T47D (cell line): ENCODE measurements at regions not wholly inside any gene's neighbourhood (a gene's known extent, or its start where the extent isn't known, plus 50 kb on each side); places are given as distances from the start of the nearest gene placed in this dataset.
"Not testable (repeated sequence)": the region's sequence is repeated elsewhere in the genome, so short reads cannot be mapped to it uniquely, and the experiment has no call there.

ENCODE experiments used
- DNase-seq, 2 experiments: peaks; one replicate each; pipeline versions ENCODE4 v3.0.0 to v3.0.0-alpha.2; 2011 to 2012; ENCODE audit warnings: low read depth in 1 of 2, low spot score in 1 of 2
- JUND ChIP-seq: IDR thresholded peaks from 2 replicates; pipeline ENCODE4 v1.6.1; 2012; ENCODE audit warnings: low read depth
- in situ Hi-C: cut with HindIII; loops from 2 replicates; pipeline ENCODE4 v1.10.0; 2016; ENCODE audit warnings: low sequenced_read_pairs, low pct_unique_long_range_greater_than_20kb

GRCh38 chr4:169861593-169861992 lies 103.8 kb upstream of the HPF1 start:
- in situ Hi-C loops = no loop called here
- DNase-seq = no peak
- TF ChIP-seq JUND = no peak

GRCh38 chr4:169859366-169860216 lies 101.8 kb upstream of the HPF1 start:
- in situ Hi-C loops = no loop called here
- no peak for DNase-seq
- TF ChIP-seq JUND = no peak

GRCh38 chr4:169854090-169854489 lies 96.3 kb upstream of the HPF1 start:
- in situ Hi-C loops = no loop called here
- DNase-seq = peak in 1 of 2 experiments; percentile 50
- TF ChIP-seq JUND = no peak

- no peak for TF ChIP-seq JUND
- no peak for DNase-seq
- in situ Hi-C loops = no loop called here
These were observed 94.7 kb upstream of the HPF1 start for GRCh38 chr4:169852481-169852880.

- TF ChIP-seq JUND = no peak
- in situ Hi-C loops = no loop called here
- DNase-seq = no peak
These were observed 94.0 kb upstream of the HPF1 start for GRCh38 chr4:169851750-169852149.

DNA sequence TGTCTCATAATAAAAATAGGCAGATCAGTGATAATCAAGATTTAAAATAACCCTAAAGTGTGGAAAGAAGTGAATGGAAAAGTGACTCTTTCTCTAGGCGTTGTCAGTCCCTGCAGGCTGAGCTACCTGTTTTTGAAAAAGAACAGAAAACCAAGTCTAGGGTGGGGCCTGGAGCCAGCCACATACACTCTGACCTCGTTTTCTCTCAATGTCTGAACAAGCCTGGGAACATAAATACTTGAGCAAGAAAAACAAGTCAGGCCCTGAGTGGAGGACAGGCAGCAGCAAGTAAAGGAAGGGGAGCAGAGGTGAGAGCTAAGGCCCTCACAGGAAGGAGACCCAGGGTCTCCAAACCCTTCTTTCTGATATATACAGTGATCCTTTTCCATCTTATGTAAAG lies 91.7 kb upstream of the HPF1 start:
- in situ Hi-C loops = no loop called here
- no peak for TF ChIP-seq JUND
- DNase-seq = no peak

DNA sequence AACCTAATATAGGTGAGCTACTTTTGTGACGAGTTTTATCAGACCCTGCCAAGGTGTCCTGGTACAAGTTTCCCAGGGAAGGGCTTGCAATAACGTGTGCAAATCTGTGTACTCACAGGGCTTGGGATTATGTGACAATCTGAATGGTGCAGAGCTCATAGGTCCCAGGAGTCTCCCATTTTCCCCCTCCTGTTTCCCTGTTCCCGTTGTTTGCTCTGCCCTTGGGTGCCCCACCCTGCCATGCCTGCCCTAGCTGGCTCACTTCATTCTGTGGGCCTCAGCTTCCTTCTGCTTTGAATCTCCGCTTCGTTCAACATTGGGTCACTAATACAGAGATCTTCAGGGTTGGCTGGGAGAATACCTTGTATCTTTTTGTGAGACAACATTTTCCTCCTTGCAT lies 90.3 kb upstream of the HPF1 start:
- DNase-seq = no peak
- TF ChIP-seq JUND = no peak
- in situ Hi-C loops = no loop called here

DNA sequence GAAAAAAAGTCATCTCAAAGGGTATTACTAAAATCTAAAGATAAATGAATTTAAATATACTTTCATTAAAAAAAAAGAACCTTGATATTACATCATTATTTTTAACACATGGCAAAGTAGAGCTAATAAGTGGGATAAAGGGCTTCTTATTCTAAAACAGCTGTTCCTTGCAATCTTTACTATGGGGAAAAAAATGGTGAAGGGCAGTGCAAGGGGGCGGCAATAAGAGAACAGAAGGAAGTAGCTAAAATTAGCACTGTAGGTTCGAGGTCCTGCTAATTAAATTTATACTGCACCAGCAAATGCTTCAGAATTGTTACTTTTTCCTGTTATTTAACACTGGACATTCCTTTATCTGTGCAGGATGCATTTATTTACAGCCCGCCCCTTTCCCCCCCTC lies 89.4 kb upstream of the HPF1 start:
- in situ Hi-C loops = no loop called here
- TF ChIP-seq JUND = no peak
- no peak for DNase-seq

GRCh38 chr4:169846396-169846795 lies 88.7 kb upstream of the HPF1 start:
- TF ChIP-seq JUND = no peak
- DNase-seq = no peak
- in situ Hi-C loops = no loop called here

- in situ Hi-C loops = no loop called here
- DNase-seq = no peak
- no peak for TF ChIP-seq JUND
These were observed 84.0 kb upstream of the HPF1 start for GRCh38 chr4:169841776-169842175.

GRCh38 chr4:169840554-169840953 lies 82.8 kb upstream of the HPF1 start:
- TF ChIP-seq JUND = no peak
- in situ Hi-C loops = no loop called here
- no peak for DNase-seq

- DNase-seq, in situ Hi-C loops: not testable (repeated sequence)
These were observed 70.6 kb upstream of the HPF1 start for GRCh38 chr4:169828329-169828728.

- DNase-seq = no peak
- TF ChIP-seq JUND = no peak
- in situ Hi-C loops = no loop called here
These were observed 69.0 kb upstream of the HPF1 start for GRCh38 chr4:169826634-169827187.

GRCh38 chr4:169823685-169824084 lies 65.9 kb upstream of the HPF1 start:
- in situ Hi-C loops = no loop called here
- peak; percentile 68 to 79 for DNase-seq
- TF ChIP-seq JUND = no peak
